ENCODE measurements at regions not wholly inside any gene's neighbourhood (a gene's known extent, or its start where the extent isn't known, plus 50 kb on each side); places are given as distances from the start of the nearest gene placed in this dataset.

- peak; percentile 79 for TF ChIP-seq CTCF (conservative IDR thresholded peaks at IDR 0.05; ENCODE audit: low read depth, low read length)
- TF ChIP-seq EZH2 (IDR thresholded peaks at IDR 0.05; ENCODE audit: low read length, unreplicated experiment): no peak
These were observed 71.8 kb upstream of the PIK3CG start for GRCh38 chr7:106793015-106793975.
